Lower leg skin (tissue), 3 donors: ENCODE measurements at regions not wholly inside any gene's neighbourhood (a gene's known extent, or its start where the extent isn't known, plus 50 kb on each side); places are given as distances from the start of the nearest gene placed in this dataset.

Experiments
- CTCF ChIP-seq, 3 donors: fragments of 450-650 bp; IDR thresholded peaks; one replicate each; pipeline ENCODE4 v1.5.1; 2016; ENCODE audit warnings: antibody characterized with exemption in 3 of 3, mild to moderate bottlenecking in 3 of 3, moderate library complexity in 2 of 3
- POLR2A ChIP-seq, 2 donors: fragments of 450-650 bp; IDR thresholded peaks; one replicate each; pipeline ENCODE4 v1.6.1; 2016 to 2017; ENCODE audit warnings: antibody characterized with exemption in 2 of 2, mild to moderate bottlenecking in 1 of 2, moderate library complexity in 1 of 2

GRCh38 chr6:170096191-170096802, 194.6 kb downstream of the DLL1 start:
- no peak for TF ChIP-seq CTCF (IDR thresholded peaks at IDR 0.05)
- no peak for TF ChIP-seq POLR2A (IDR thresholded peaks at IDR 0.05)
